PFSK-1 (cell line): ENCODE measurements at regions not wholly inside any gene's neighbourhood (a gene's known extent, or its start where the extent isn't known, plus 50 kb on each side); places are given as distances from the start of the nearest gene placed in this dataset.

ENCODE experiments used
- FOXP2 ChIP-seq: optimal IDR thresholded peaks from 2 replicates; pipeline ENCODE3; 2011; ENCODE audit warnings: borderline replicate concordance, control low read depth, inconsistent platforms; ENCODE audit not compliant: insufficient read depth; ENCODE audit errors: extremely low read length, extremely low read depth
- POLR2AphosphoS5 ChIP-seq: IDR thresholded peaks from 2 replicates; pipeline ENCODE4 v1.6.1; 2012; ENCODE audit warnings: low read depth, mild to moderate bottlenecking, control low read depth, low read length, moderate library complexity
- REST ChIP-seq, 2 experiments: IDR thresholded peaks; 2 replicates each; pipeline versions ENCODE4 v1.6.1 to v1.8.0; 2011 to 2012; ENCODE audit warnings: low read depth in 2 of 2, low read length in 2 of 2, control low read depth in 1 of 2, inconsistent platforms in 1 of 2, mild to moderate bottlenecking in 1 of 2, moderate library complexity in 1 of 2; ENCODE audit not compliant: insufficient read depth in 1 of 2
- SIN3A ChIP-seq: IDR thresholded peaks from 2 replicates; pipeline ENCODE4 v1.6.1; 2012; ENCODE audit warnings: mild to moderate bottlenecking, low read length, moderate library complexity, borderline replicate concordance; ENCODE audit not compliant: insufficient read depth
- TAF1 ChIP-seq: IDR thresholded peaks from 2 replicates; pipeline ENCODE4 v1.6.1; 2012; ENCODE audit warnings: low read length, control low read depth, borderline replicate concordance; ENCODE audit not compliant: insufficient read depth

- TF ChIP-seq FOXP2: no peak
- no peak for TF ChIP-seq REST (IDR thresholded peaks at IDR 0.05; ENCODE audit: insufficient read depth in 1 of 2, low read depth in 2 of 2, low read length in 2 of 2)
- no peak for TF ChIP-seq TAF1
- no peak for TF ChIP-seq SIN3A
- no peak for TF ChIP-seq POLR2AphosphoS5
Observed at GRCh38 chr1:37265156-37265555, 209.2 kb upstream of the ZC3H12A start.

- TF ChIP-seq SIN3A: no peak
- no peak for TF ChIP-seq TAF1
- TF ChIP-seq REST (IDR thresholded peaks at IDR 0.05; ENCODE audit: insufficient read depth in 1 of 2, low read depth in 2 of 2, low read length in 2 of 2): no peak
- no peak for TF ChIP-seq POLR2AphosphoS5
- no peak for TF ChIP-seq FOXP2
Observed at GRCh38 chr1:37265786-37266667, 208.4 kb upstream of the ZC3H12A start.

- TF ChIP-seq FOXP2: no peak
- no peak for TF ChIP-seq POLR2AphosphoS5
- TF ChIP-seq SIN3A: no peak
- TF ChIP-seq REST (IDR thresholded peaks at IDR 0.05; ENCODE audit: insufficient read depth in 1 of 2, low read depth in 2 of 2, low read length in 2 of 2): no peak
- no peak for TF ChIP-seq TAF1
Observed at GRCh38 chr1:37267111-37267835, 207.1 kb upstream of the ZC3H12A start.

- TF ChIP-seq POLR2AphosphoS5 (no peak), SIN3A (no peak), TAF1 (no peak), FOXP2 (no peak), REST (IDR thresholded peaks at IDR 0.05; ENCODE audit: insufficient read depth in 1 of 2, low read depth in 2 of 2, low read length in 2 of 2) (no peak)
Observed at GRCh38 chr1:37270639-37271038, 203.7 kb upstream of the ZC3H12A start.
